Smooth muscle cell (in vitro differentiated cells): ENCODE measurements at regions not wholly inside any gene's neighbourhood (a gene's known extent, or its start where the extent isn't known, plus 50 kb on each side); places are given as distances from the start of the nearest gene placed in this dataset.

ENCODE experiments used
- DNase-seq: peaks from one replicate; lab custom pipeline; 2025; ENCODE audit not compliant: unreplicated experiment; lab: John Stamatoyannopoulos, UW
- H2AFZ ChIP-seq: fragments of 200-600 bp; sonication (generic); 2 replicates; pipeline ENCODE4 v1.6.0; 2016; ENCODE audit warnings: antibody characterized with exemption, low read depth, mild to moderate bottlenecking
- H3F3A ChIP-seq: fragments of 200-600 bp; sonication (generic); 2 replicates; pipeline ENCODE4 v1.6.0; 2017; ENCODE audit warnings: antibody characterized with exemption, low read depth
- H3K27ac ChIP-seq: fragments of 200-600 bp; sonication (generic); 2 replicates; pipeline ENCODE4 v1.5.1; 2016; ENCODE audit warnings: low read depth, mild to moderate bottlenecking
- H3K27me3 ChIP-seq: fragments of 200-600 bp; sonication (generic); 2 replicates; pipeline ENCODE4 v1.6.1; 2016; ENCODE audit warnings: low read depth, mild to moderate bottlenecking
- H3K36me3 ChIP-seq: fragments of 200-600 bp; sonication (generic); 2 replicates; pipeline ENCODE4 v1.5.1; 2016; ENCODE audit warnings: low read depth
- H3K4me1 ChIP-seq: fragments of 200-600 bp; sonication (generic); 2 replicates; pipeline ENCODE4 v1.5.1; 2016; ENCODE audit warnings: low read depth
- H3K4me2 ChIP-seq: fragments of 200-600 bp; sonication (generic); 2 replicates; pipeline ENCODE4 v1.6.0; 2016; ENCODE audit warnings: mild to moderate bottlenecking
- H3K4me3 ChIP-seq: fragments of 200-600 bp; sonication (generic); 2 replicates; pipeline ENCODE4 v1.5.1; 2016; ENCODE audit warnings: mild to moderate bottlenecking
- H3K79me2 ChIP-seq: fragments of 200-600 bp; sonication (generic); 2 replicates; pipeline ENCODE4 v1.6.0; 2016; ENCODE audit warnings: low read depth, mild to moderate bottlenecking
- H3K9ac ChIP-seq: fragments of 200-600 bp; sonication (generic); 2 replicates; pipeline ENCODE4 v1.6.0; 2016; ENCODE audit warnings: low read depth
- H3K9me3 ChIP-seq: fragments of 200-600 bp; sonication (generic); replicated peaks from 2 replicates; pipeline ENCODE4 v1.5.1; 2016; ENCODE audit warnings: low read depth
- H4K20me1 ChIP-seq: fragments of 200-600 bp; sonication (generic); 2 replicates; pipeline ENCODE4 v1.6.0; 2016; ENCODE audit warnings: low read depth
- CTCF ChIP-seq: fragments of 200-600 bp; sonication (generic); IDR thresholded peaks from 2 replicates; pipeline ENCODE4 v1.5.1; 2017; ENCODE audit warnings: borderline replicate concordance, mild to moderate bottlenecking, antibody characterized with exemption; ENCODE audit not compliant: insufficient read depth, poor library complexity, severe bottlenecking
- WGBS: methylation state at CpG from one replicate; pipeline ENCODE4 v1.1.7; 2016; ENCODE audit warnings: low lambda C conversion rate; 5-methylcytosine and 5-hydroxymethylcytosine counted together

DNA sequence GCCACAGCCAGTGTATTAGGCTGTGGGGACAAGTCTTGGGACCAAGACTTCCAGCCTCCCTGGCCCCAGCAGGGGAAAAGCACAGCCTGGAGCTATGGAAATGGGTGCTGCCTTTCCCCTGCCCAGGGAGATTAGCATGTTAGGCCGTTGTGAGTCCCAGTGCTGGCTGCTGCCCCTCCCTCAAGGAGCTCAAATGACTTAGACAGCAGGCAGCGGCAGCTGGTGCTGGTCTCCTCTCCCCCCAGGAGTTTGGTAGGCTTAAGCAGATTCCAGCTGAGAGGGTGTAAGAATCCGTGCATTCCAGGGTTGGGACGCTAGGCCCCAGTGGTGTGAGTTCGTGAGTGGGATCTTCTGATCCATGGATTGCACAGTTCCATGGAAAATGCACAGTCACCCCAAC is 301.5 kb upstream of the PHF14 start:
- Histone ChIP-seq H2AFZ (no peak overlapping the region), H3K79me2 (no peaks in the 10 kb centered on the region), H3K27ac (no peak overlapping the region), H3K4me1 (no peaks in the 10 kb centered on the region), H3K27me3 (no peaks in the 10 kb centered on the region), H3K36me3 (no peaks in the 10 kb centered on the region), H4K20me1 (no peaks in the 10 kb centered on the region), H3F3A (no peaks in the 10 kb centered on the region), H3K9me3 (no peaks in the 10 kb centered on the region), H3K4me2 (no peak overlapping the region), H3K9ac (no peak overlapping the region), H3K4me3 (no peak overlapping the region)
- no peak for DNase-seq
- no peak for TF ChIP-seq CTCF
- 84% methylated on average over 5 of the region's 5 CpGs for WGBS

DNA sequence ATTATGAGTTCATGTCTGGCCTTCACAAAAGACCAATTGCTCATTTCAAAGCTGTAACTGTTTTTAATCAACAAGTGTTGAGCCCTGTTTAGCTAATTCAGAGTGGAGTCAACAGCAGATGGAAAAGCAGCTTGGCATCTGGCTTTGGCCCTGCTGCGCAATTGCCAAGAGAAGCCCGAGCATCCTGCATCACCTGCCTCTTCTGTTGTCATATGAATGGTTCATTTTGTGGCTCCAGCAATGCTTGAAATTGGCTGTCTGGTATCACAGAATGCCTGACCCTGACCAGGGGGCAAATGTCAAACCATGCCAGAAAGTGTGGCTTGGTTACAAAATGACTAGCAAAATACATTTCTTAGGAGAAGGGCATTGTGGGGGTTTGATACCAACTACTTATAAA is 296.5 kb upstream of the PHF14 start:
- no peak overlapping the region for H3K27ac ChIP-seq
- no peaks in the 10 kb centered on the region for H3K79me2 ChIP-seq
- no peaks in the 10 kb centered on the region for H3K27me3 ChIP-seq
- H4K20me1 ChIP-seq, result no peaks in the 10 kb centered on the region
- no peaks in the 10 kb centered on the region for H3K4me1 ChIP-seq
- no peak overlapping the region for H3K9ac ChIP-seq
- H2AFZ ChIP-seq, result no peak overlapping the region
- no peaks in the 10 kb centered on the region for H3K36me3 ChIP-seq
- 100% methylated on average over 2 of the region's 2 CpGs for WGBS
- H3K4me2 ChIP-seq, result no peak overlapping the region
- no peak for DNase-seq
- no peaks in the 10 kb centered on the region for H3K9me3 ChIP-seq
- H3F3A ChIP-seq, result no peaks in the 10 kb centered on the region
- no peak overlapping the region for H3K4me3 ChIP-seq
- TF ChIP-seq CTCF, result no peak

- Histone ChIP-seq H3K4me3 (no peak overlapping the region), H3F3A (no peaks in the 10 kb centered on the region), H4K20me1 (no peaks in the 10 kb centered on the region), H3K4me1 (no peaks in the 10 kb centered on the region), H3K9ac (no peak overlapping the region), H3K27me3 (no peaks in the 10 kb centered on the region), H3K36me3 (no peaks in the 10 kb centered on the region), H2AFZ (no peak overlapping the region), H3K9me3 (no peaks in the 10 kb centered on the region), H3K79me2 (no peaks in the 10 kb centered on the region), H3K4me2 (no peak overlapping the region), H3K27ac (no peak overlapping the region)
- TF ChIP-seq CTCF, result no peak
- no peak for DNase-seq
- WGBS, result 71% methylated on average over 1 of the region's 1 CpG
Observed at GRCh38 chr7:10677668-10678232, 295.9 kb upstream of the PHF14 start.

GRCh38 chr7:10684606-10685005 is 289.1 kb upstream of the PHF14 start:
- Histone ChIP-seq H3K9me3 (no peaks in the 10 kb centered on the region), H2AFZ (no peak overlapping the region), H3K4me2 (no peak overlapping the region), H3K27me3 (no peaks in the 10 kb centered on the region), H3K4me3 (no peak overlapping the region), H3K27ac (no peak overlapping the region), H3K9ac (no peak overlapping the region), H3F3A (no peaks in the 10 kb centered on the region), H3K4me1 (no peaks in the 10 kb centered on the region), H3K79me2 (no peaks in the 10 kb centered on the region), H3K36me3 (no peaks in the 10 kb centered on the region), H4K20me1 (no peaks in the 10 kb centered on the region)
- TF ChIP-seq CTCF, result no peak
- no peak for DNase-seq
- WGBS, result 87% methylated on average over 5 of the region's 5 CpGs
